ENCODE measurements at regions not wholly inside any gene's neighbourhood (a gene's known extent, or its start where the extent isn't known, plus 50 kb on each side); places are given as distances from the start of the nearest gene placed in this dataset.
A peak's percentile ranks its signal among the peaks of the same experiment; 100 is the strongest.
"Not testable (repeated sequence)": the region's sequence is repeated elsewhere in the genome, so short reads cannot be mapped to it uniquely, and the experiment has no call there.

GRCh38 chr2:39487398-39488250, 50.5 kb upstream of the MAP4K3 start:
- no peak for DNase-seq

DNA sequence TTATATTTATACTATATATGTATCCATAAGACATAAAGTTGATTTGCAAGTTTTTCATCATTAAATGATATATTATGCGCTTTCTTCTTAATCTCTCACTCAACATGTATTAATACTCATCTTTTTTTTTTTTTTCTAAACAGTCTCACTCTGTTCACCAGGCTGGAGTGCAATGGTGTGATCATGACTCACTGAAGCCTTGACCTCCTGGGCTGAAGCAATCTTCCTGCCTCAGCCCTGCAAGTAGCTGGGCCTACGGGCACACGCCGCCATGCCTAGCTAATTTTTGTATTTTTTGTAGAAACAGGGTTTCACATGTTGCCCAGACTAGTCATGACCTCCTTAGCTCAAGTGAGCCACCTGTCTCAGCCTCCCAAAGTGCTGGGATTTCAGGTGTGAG, 51.4 kb upstream of the MAP4K3 start:
- no peak for DNase-seq

DNA sequence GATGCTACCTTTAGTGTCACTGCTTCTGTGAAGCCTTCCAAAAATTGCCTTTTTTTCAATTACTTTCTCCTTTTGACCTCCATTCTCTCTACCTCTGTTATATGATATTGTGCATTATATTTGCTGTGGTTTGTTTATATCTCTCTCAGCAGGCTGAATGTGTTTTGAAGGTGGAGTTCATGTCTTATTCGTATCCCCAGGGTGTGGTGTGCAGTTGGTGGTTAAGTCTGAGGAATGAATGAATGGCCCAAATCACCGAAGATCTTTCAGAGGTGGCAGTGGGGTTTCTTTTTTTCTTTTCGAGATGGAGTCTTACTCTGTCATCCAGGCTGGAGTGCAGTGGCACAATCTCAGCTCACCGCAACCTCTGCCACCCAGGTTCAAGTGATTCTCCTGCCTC, 53.5 kb upstream of the MAP4K3 start:
- no peak for DNase-seq

DNA sequence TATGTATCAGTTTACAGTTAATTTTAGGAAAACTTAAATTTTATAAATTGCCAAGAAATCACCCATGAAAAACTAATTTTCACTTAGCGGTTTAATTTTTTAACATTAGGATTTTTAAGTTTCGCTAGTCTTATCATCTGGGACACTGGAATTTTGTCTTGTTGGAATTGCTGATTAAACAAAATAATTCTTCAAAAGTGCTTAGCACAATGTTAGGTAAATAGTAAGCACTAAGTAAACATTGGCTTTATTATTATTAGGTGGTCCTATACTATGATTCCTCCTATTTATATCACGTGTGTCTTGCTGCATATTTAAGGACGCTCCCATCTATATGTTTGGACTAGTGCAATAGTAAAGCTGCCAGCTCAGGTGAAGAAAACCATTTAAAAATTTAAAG, 54.6 kb upstream of the MAP4K3 start:
- DNase-seq = no peak

DNA sequence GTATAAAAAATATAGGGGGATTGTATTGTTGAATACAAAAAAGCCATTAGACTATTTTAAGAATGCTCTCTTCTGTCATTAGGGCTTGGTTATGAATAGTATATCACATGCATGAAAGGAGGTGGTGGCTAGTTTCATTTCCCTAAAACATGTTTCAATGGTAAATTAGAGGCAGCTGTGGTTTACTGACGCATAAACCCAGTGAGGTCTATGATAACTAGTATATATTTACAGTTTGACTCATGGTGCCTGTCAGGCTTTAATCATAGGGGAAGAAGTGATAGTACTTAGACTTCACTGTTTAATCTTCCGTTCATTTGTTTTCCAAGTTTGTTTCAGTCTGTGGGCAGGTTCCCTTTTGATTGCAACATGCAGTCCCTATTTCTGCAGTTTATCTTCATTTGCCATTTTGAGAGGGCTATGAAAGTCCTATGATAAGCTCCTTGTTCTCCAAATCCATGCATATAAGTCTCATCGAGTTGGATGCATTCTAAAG, 55.1 kb upstream of the MAP4K3 start:
- DNase-seq = no peak

DNA sequence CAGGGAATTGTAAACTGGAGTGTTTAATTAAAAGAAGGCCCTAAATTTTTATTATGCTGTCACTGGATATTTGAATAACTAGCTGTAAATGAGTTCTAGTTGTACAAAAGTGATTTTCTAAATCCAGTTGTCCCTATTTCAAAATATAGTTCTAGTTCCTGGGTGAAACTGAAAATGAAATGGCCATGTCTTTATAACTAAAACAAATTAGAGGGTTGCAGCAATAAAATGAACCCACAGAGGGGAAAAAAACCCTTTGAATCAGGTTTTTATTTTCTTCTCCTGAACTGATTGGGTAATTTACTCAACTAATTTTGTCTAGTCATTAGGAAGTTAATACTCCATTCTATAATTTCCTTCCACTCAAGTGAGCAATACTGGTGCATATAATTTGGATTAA, 55.6 kb upstream of the MAP4K3 start:
- DNase-seq = no peak

DNA sequence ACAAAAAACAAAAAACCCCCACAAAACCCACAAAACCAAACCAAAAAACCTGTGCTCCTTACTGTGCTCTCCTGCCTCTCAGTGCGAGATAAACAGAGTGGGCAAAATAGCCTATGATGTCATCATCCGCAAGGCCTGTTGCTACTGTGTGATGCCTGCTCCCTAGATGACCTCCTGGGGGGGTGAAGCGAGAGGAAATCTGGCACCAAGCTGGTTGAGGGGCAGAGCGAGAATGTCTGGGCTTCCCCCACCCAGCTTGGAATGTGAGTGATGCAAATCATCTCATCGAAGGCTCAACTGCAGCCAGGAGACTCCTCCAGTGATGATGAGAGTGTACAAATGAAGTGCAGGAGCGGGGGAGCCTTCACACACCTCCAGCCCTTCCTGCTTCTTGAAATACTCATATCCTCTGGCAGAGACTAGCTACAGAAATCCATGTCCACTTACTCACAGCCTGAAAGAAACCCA, 57.7 kb upstream of the MAP4K3 start:
- DNase-seq = no peak

DNA sequence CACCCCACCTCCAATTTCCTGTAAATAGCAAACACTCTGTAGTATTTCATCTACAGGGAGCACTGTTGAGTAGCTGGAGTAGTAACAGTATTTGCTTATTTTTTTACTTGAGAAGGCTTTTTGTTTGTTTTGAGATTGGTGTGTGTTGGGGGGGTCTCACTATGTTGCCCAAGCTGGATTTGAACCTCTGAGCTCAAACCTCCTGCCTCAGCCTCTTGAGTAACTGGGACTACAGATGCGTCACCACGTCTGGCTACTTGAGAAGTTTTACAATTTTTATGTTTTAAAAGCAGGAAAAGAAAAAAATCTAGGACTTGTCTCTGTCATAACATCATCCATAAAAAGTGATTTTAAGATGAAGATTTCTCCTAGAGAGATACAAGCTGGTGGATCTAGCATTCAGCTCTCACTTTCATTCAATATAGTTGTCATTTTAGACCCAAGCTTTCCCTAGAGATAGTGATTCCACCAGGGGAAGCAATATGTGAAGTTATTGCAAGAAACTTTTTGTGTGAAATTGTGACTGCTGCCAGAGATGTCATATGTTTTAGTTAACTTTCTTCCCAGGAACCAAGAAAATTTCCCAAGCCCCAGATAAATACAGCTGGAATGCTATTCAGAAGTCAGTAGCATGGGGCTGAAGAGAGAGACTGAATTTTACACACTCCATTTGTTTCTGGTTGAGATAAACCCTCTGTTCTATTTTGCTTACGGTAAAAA, 60.2 kb upstream of the MAP4K3 start:
- DNase-seq = no peak

GRCh38 chr2:39498176-39498575, 61.1 kb upstream of the MAP4K3 start:
- DNase-seq = not testable (repeated sequence)

DNA sequence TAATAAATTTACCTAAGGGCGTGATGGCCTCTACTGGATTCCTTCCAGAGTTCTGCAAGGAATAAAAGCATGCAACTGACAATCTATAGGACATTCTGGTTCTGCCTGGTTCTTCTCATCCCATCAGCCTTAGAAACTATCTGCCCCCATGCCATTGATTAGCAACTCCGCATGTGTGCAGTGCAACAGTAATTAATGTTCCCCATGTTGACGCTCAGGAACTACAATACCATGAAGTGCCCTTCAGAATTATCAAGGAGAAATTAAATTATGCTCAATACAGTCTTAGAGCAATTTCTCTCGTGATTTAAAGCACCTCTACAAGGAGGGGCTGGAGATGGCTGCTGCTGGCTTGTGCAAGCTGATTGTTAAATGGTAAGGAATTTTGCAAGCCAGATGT, 61.7 kb upstream of the MAP4K3 start:
- no peak for DNase-seq

DNA sequence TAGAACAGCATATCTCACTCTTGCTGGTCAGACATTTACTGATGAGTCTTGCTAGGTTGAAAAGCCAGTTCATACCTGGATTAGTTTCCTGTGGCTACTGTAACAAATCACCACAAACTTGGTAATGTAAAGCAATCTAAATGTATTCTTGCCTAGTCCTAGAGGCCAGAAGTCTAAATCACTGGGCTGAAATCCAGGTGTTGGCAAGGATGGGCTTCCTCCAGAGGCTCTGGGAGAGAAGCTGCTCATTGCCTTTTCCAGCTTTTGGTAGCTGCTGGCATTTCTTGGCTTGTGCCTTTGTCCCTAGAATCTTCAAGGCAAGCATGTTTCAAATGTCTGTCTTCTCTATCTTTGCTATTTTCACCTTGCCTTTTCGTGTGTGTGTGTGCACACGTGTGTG, 62.3 kb upstream of the MAP4K3 start:
- DNase-seq = no peak

DNA sequence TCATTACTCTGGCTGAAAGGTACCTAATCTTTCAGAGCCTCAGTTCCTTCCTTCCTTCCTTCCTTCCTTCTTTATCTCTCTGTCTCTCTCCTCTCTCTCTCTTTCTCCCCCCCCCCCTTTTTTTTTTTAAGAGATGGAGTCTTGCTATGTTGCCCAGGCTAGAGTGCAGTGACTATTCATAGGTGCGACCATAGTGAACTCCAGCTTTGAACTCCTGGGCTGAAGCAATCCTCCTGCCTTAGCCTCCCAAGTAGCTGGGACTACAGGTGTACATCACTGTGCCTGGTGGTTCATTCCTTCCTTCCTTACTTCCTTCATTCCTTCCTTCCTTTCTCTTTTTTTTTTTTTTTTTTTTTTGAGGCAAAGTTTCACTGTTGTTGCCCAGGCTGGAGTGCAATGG, 64.3 kb upstream of the MAP4K3 start:
- no peak for DNase-seq

- DNase-seq = no peak
These were observed 66.2 kb upstream of the MAP4K3 start for GRCh38 chr2:39503277-39503676.

DNA sequence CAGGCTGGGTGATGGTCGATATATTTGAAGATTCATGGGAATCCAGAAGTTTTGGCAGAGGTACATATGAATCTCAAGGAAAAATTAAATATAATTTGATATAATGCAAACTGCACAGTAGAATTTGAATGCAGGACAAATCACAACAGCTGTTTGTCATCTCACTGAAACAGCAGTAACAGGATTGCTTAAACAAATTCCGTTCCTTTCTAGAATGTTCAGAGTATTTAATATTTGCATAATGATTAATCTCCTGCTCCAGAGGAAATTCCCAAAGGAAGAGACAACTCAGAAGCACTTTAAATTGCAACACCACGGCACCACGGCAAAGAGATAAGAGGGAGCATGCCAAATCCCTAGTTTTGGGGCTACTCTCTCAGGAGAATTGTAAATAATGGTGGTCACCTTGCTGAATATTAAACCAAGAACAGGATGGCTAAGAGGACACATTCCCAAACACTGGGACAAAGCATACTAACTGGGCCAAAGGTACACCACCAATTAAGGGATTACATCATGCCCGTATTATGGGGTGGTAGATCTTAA, 67.8 kb upstream of the MAP4K3 start:
- DNase-seq = no peak

DNA sequence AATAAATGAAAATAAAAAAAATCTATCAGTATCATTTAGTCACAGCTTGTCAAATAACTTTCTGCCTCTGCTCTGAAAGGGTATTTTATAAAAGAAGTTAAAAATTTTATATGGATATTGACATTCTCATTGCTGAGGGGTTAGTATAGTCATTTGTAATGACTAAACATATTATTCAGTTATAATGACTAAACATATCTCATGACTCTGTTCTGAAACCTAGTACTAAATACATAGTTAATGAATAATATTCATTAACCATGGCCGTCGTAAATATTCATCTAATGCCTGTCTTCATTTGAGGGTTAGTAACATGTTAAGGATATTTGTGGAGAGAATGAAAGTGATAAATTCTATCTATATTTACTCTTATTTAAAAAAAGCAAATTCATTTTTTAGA, 69.1 kb upstream of the MAP4K3 start:
- DNase-seq = no peak

DNA sequence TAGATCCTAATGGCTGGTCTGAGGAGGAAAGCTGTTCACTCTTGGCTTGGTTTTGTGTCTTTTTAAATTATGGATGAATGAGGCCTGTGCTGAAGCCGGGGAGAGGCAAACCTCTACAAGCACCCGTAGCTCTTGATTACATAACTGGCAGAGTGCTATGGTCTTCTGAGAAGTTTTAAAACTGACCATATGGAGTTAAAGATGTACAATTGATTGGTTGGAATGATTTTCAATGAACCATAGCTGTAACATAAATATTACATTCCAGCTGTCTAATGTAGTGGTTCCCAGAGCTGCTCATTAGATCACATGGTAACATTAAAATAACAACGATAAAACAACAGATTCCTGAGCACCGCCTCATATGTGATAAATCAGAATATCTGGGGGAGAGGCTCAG, 71.1 kb upstream of the MAP4K3 start:
- DNase-seq = no peak

DNA sequence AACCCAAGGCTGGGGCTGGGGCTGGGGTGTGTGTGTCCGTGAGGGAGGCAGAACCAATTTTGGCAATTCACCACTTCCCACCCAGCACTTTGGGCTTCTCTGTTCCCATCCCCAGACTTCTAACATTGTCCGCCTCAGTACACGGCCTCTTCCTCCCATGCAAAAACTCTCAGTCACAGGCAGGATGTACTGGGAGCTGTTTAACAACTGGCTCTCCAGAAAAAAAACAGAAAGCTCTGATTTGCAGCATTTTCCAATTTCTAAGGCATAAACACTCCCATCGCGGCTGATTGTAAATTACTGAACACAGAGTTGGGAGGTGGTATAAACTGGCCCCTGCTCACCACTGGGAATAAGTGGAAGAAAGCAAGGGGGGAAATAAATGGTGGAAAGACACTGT, 73.1 kb upstream of the MAP4K3 start:
- DNase-seq = no peak

- no peak for DNase-seq
These were observed 74.1 kb upstream of the MAP4K3 start for GRCh38 chr2:39511219-39511604.

- no peak for DNase-seq
These were observed 74.7 kb upstream of the MAP4K3 start for GRCh38 chr2:39511605-39512433.

GRCh38 chr2:39512434-39512935, 75.4 kb upstream of the MAP4K3 start:
- DNase-seq = no peak

DNA sequence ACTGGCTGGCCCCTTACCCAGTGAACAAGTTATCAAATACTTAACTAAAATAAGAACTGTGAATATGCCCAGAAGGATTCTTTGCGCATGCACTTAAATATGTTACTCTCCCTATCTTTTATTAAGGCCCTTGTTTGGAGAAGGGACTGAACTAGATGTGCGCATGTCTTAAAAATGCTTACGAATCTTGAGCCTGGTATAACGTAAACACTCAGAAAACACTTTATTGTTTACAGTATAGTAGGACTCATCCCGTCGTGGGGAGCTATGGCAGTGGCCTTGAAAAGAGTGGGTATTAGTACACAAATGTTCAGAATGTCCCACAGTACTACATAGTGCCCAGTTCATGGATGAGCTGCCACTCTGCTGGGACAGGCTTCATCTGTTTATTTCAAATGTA, 75.9 kb upstream of the MAP4K3 start:
- DNase-seq = no peak

DNA sequence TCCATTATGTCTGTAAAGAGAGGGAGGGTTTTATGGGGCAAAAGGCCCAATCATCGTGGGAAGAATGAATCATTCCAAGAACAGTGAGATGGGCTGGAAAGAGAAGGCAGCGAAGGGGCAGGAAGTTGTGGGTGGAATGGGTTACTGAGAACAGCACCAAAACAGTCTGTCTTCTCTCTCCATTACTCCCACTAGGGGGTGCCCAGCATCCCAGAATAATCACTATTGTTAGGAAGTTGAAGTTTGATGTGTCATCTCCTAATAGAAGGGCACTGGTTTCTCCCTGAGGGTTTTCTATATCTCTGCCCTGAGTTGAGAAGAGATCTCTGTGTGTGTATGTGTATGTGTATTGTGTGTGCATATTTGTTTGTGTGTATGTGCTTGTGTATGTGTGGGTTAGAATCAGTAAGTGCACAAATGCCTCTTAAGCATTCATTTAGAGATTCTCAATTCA, 76.6 kb upstream of the MAP4K3 start:
- DNase-seq = peak; percentile 28
